ENCODE measurements at regions not wholly inside any gene's neighbourhood (a gene's known extent, or its start where the extent isn't known, plus 50 kb on each side); places are given as distances from the start of the nearest gene placed in this dataset.

DNA sequence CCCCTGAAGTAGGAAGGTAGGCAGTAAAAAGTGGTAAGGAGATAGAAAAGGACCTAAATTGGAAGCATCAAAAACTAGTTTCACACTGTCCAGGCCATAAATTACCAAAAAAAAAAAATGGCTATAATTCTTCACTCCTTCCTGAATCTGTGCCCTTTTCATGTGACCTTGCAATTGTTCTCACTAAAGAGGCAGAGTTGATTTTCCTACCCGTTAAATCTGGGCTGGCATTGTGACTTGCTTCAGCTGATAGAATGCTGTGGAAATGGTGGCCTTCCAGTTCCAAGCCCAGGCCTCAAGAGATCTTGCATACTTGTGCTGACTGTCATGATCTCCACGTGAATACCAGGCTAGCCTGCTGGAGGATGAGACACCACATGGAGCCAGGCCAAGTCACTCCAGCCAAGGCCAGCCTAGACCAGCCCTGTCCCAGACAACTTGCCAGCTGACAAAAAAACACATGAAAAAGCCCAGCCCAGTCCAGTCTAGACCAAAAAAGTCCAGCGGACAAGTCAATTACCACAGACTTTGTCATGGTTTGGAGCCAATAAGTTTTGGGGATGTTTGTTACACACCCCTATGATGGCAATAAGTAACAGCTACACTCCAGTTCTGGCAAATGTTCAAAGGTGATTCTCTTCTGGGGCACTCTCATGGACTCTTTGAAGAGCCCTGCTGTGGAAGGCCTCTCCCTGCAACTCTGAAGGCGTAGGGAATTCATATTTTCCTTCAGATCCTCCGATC, 51.4 kb upstream of the NUP50 start:
- CTCF ChIA-PET: interaction anchor here (2.1 kb wide), 1 partner anchor 17 kb away, joined by 10 read pairs; no protein-coding TSS in a partner anchor

More for the DNA sequence above, 51.4 kb upstream of the NUP50 start:
- POLR2A ChIA-PET: interaction anchor here (0.6 to 1.5 kb wide), 3 partner anchors 46 to 356 kb away, joined by 3 to 6 read pairs (median 3); partner anchors contain the start of gene NUP50
- intact Hi-C loops (cut with micrococcal nuclease): no loop called here
- H3K9me3 Mint-ChIP-seq (ENCODE audit: unreplicated experiment): peaks cover 13% of the 10 kb centered on the region
- BruUV-seq (replicated peaks): no TSS peak
- peaks cover 6% of the 10 kb centered on the region for H3K36me3 Mint-ChIP-seq (ENCODE audit: insufficient read depth, unreplicated experiment)
- peak; percentile 69 for DNase-seq (ENCODE audit: unreplicated experiment)
- H3K4me3 Mint-ChIP-seq (ENCODE audit: unreplicated experiment): no peak overlapping the region
- H3K27ac Mint-ChIP-seq (ENCODE audit: low read depth, unreplicated experiment): peak overlapping the region; percentile 82
- no peak for TF ChIP-seq CTCF (IDR thresholded peaks at IDR 0.05; ENCODE audit: unreplicated experiment)
- no peaks in the 10 kb centered on the region for H3K27me3 Mint-ChIP-seq (ENCODE audit: insufficient read depth, unreplicated experiment)
- H3K4me1 Mint-ChIP-seq (ENCODE audit: insufficient read depth, unreplicated experiment): peaks cover 5% of the 10 kb centered on the region
